ENCODE measurements at regions not wholly inside any gene's neighbourhood (a gene's known extent, or its start where the extent isn't known, plus 50 kb on each side); places are given as distances from the start of the nearest gene placed in this dataset.

DNA sequence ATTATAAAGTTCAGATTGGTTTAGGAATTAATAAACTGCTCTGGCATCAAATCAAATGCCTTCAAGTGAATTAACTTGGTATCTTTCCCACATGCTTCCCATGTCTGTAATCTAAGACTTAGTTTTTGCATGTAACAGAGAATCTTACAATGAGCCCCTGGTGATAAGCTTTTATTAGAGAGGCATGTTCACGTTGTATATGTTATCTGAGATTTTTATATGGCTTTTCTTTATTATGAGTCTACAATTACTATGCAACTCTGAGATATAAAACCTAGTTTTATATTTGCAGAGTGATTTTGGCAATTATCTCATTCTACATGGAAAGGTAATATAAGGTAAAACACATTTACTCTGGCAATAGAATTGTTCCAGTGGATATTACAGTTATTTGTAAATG is 1578.4 kb upstream of the IGFBP7 start:
- Mint-ChIP-seq H3K4me3 (no peak overlapping the region), H3K9me3 (peaks cover 2% of the 10 kb centered on the region), H3K36me3 (ENCODE audit: low read depth) (no peaks in the 10 kb centered on the region), H3K4me1 (no peaks in the 10 kb centered on the region), H3K27ac (no peak overlapping the region), H3K27me3 (ENCODE audit: low read depth) (no peaks in the 10 kb centered on the region)
- TF ChIP-seq, protein P1, sequence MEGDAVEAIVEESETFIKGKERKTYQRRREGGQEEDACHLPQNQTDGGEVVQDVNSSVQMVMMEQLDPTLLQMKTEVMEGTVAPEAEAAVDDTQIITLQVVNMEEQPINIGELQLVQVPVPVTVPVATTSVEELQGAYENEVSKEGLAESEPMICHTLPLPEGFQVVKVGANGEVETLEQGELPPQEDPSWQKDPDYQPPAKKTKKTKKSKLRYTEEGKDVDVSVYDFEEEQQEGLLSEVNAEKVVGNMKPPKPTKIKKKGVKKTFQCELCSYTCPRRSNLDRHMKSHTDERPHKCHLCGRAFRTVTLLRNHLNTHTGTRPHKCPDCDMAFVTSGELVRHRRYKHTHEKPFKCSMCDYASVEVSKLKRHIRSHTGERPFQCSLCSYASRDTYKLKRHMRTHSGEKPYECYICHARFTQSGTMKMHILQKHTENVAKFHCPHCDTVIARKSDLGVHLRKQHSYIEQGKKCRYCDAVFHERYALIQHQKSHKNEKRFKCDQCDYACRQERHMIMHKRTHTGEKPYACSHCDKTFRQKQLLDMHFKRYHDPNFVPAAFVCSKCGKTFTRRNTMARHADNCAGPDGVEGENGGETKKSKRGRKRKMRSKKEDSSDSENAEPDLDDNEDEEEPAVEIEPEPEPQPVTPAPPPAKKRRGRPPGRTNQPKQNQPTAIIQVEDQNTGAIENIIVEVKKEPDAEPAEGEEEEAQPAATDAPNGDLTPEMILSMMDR (IDR thresholded peaks at IDR 0.05; ENCODE audit: unreplicated experiment in 3 of 3): no peak

DNA sequence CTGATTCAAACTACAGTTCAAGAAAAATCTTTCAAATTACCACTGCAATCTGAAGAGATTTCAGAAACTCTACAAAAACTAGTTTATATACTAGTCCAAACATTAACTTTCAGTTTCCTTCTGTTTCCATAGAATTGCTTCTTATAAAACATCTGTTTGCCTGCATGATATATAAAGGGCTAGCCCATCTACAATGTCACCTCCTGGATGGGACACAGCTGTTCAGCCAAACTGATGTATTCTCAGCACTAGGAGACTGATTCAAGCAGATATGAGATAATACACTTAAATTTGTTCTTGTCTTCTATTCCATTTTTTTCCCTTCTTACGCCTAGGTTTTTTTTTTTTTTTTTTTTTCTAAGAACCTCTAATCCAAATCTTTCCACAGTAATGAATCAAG is 1569.7 kb upstream of the IGFBP7 start:
- H3K27ac Mint-ChIP-seq: no peak overlapping the region

DNA sequence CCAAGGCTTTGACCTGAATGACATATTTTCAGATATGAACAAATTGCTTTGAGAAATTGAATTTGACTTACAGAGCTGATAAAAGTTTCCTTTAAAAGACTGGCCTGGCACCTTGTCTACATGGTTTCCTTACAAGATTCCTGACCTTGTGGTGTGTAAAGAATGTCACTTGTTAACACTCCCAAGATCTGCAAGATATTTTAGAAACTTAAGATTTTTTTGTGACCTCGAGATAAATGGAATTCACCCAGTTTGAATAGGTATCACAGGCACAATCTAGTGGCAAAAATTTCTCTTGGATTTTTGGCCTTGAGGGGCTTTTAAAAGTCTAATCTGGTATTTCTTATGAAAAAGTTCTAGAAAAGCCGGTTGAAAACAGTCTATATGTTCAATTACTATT is 1568.9 kb upstream of the IGFBP7 start:
- no peaks in the 10 kb centered on the region for H3K36me3 Mint-ChIP-seq (ENCODE audit: low read depth)
- H3K4me1 Mint-ChIP-seq: no peaks in the 10 kb centered on the region
- H3K27me3 Mint-ChIP-seq (ENCODE audit: low read depth): no peaks in the 10 kb centered on the region
- no peak overlapping the region for H3K27ac Mint-ChIP-seq
- H3K4me3 Mint-ChIP-seq: no peak overlapping the region
- TF ChIP-seq, protein P1 (IDR thresholded peaks at IDR 0.05; ENCODE audit: unreplicated experiment in 3 of 3): no peak
- peaks cover 6% of the 10 kb centered on the region for H3K9me3 Mint-ChIP-seq

More for the DNA sequence above, 1569.7 kb upstream of the IGFBP7 start:
- Mint-ChIP-seq H3K9me3 (peaks cover 6% of the 10 kb centered on the region), H3K36me3 (ENCODE audit: low read depth) (no peaks in the 10 kb centered on the region), H3K4me3 (no peak overlapping the region), H3K4me1 (no peaks in the 10 kb centered on the region), H3K27me3 (ENCODE audit: low read depth) (no peaks in the 10 kb centered on the region)
- TF ChIP-seq, protein P1 (IDR thresholded peaks at IDR 0.05; ENCODE audit: unreplicated experiment in 3 of 3): no peak

DNA sequence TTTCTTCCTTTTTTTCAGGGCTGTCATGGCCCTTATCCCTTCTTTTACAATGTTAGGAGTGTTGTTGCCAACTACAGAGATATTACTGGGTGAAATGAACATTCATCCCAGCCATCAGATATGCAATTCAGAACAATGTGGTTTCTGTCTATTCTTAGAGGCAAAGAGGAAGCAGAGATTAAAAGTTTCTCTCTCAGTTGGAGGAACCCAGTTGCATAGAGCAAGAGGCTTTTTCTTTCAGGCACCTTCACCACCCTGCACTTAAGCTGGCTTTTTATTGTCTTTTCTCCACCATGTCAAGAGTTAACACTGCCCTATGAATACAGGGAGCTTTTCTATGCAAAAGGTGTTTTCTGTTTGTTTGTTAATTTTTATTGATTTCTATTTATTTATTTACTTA is 1559.6 kb upstream of the IGFBP7 start:
- H3K27me3 Mint-ChIP-seq (ENCODE audit: low read depth): no peaks in the 10 kb centered on the region
- H3K27ac Mint-ChIP-seq: no peak overlapping the region
- TF ChIP-seq, protein P1 (IDR thresholded peaks at IDR 0.05; ENCODE audit: unreplicated experiment in 3 of 3): no peak
- peaks cover 16% of the 10 kb centered on the region for H3K9me3 Mint-ChIP-seq
- no peaks in the 10 kb centered on the region for H3K4me1 Mint-ChIP-seq
- H3K4me3 Mint-ChIP-seq: no peak overlapping the region
- H3K36me3 Mint-ChIP-seq (ENCODE audit: low read depth): no peaks in the 10 kb centered on the region

DNA sequence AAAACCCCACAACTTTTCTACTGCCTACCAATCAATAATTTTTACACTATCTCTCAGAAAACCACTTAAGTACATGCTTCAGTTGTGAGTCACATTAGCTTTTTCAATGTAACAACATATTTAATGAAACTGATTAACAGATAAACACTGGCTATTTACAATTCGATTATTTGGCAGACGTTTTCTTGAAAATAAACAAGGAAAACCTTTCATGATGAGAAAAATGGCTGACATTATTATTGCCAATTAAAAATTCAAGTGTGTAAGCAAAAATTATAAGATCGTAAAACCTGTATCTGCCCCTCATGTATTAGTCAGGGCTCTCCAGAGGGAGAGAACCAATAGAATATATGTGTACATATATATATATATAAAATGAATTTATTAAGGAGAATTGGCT is 1555.5 kb upstream of the IGFBP7 start:
- TF ChIP-seq, protein P1 (IDR thresholded peaks at IDR 0.05; ENCODE audit: unreplicated experiment in 3 of 3): no peak
- Mint-ChIP-seq H3K27me3 (ENCODE audit: low read depth) (no peaks in the 10 kb centered on the region), H3K27ac (no peak overlapping the region), H3K4me3 (no peak overlapping the region), H3K9me3 (peaks cover 16% of the 10 kb centered on the region), H3K36me3 (ENCODE audit: low read depth) (no peaks in the 10 kb centered on the region), H3K4me1 (no peaks in the 10 kb centered on the region)

DNA sequence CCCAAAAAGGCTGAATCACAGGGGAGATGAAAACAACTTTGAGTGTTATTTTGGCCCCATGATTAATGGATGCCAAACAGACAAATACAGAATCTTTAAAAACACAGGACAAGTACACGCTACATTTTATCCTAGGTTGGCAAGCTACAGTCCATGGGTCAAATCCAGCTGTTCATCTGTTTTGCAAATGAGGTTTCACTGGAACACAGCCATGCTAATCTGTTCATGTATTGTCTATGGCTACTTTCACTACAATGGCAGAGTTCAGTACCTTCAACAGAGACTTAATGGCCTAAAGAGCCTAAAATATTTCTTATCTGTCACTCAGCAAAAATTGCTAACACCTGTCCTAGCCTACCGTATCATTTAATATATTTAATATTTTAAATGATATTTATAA is 1548.5 kb upstream of the IGFBP7 start:
- TF ChIP-seq, protein P1 (IDR thresholded peaks at IDR 0.05; ENCODE audit: unreplicated experiment in 3 of 3): no peak
- no peak overlapping the region for H3K27ac Mint-ChIP-seq
- H3K36me3 Mint-ChIP-seq (ENCODE audit: low read depth): no peaks in the 10 kb centered on the region
- H3K9me3 Mint-ChIP-seq: peaks cover 10% of the 10 kb centered on the region
- peaks cover 5% of the 10 kb centered on the region for H3K4me1 Mint-ChIP-seq
- H3K27me3 Mint-ChIP-seq (ENCODE audit: low read depth): no peaks in the 10 kb centered on the region
- H3K4me3 Mint-ChIP-seq: no peak overlapping the region
